Effector memory CD8-positive, alpha-beta T cell (primary cell): ENCODE measurements at regions not wholly inside any gene's neighbourhood (a gene's known extent, or its start where the extent isn't known, plus 50 kb on each side); places are given as distances from the start of the nearest gene placed in this dataset.

Source experiments
- ATAC-seq: fragments of 150-1000 bp; cut with Tn5 transposase; replicated peaks from 2 replicates; pipeline ENCODE4 v1.10.0; 2021; ENCODE audit warnings: mild to moderate bottlenecking, moderate library complexity
- DNase-seq, 3 experiments: peaks; one replicate each; pipeline ENCODE4 v3.0.0; 2021
- H3K27ac Mint-ChIP-seq, 2 donors: one replicate each; pipeline ENCODE4 v1.8.0; 2022; ENCODE audit warnings: mild to moderate bottlenecking in 2 of 2, mixed read lengths in 2 of 2, moderate library complexity in 2 of 2
- H3K27me3 Mint-ChIP-seq, 2 donors: one replicate each; pipeline ENCODE4 v1.8.0; 2022; ENCODE audit warnings: mixed read lengths in 2 of 2
- H3K36me3 Mint-ChIP-seq: one replicate; pipeline ENCODE4 v1.8.0; 2022; ENCODE audit warnings: mild to moderate bottlenecking, moderate library complexity, mixed read lengths; ENCODE audit not compliant: insufficient read depth
- H3K4me1 Mint-ChIP-seq, 2 donors: one replicate each; pipeline ENCODE4 v1.8.0; 2022; ENCODE audit warnings: low read depth in 2 of 2, mixed read lengths in 2 of 2
- H3K4me3 Mint-ChIP-seq, 2 donors: one replicate each; pipeline ENCODE4 v1.8.0; 2022; ENCODE audit warnings: mild to moderate bottlenecking in 2 of 2, mixed read lengths in 2 of 2, moderate library complexity in 2 of 2
- H3K9me3 Mint-ChIP-seq, 2 donors: one replicate each; pipeline ENCODE4 v1.8.0; 2022; ENCODE audit warnings: mixed read lengths in 2 of 2

DNA sequence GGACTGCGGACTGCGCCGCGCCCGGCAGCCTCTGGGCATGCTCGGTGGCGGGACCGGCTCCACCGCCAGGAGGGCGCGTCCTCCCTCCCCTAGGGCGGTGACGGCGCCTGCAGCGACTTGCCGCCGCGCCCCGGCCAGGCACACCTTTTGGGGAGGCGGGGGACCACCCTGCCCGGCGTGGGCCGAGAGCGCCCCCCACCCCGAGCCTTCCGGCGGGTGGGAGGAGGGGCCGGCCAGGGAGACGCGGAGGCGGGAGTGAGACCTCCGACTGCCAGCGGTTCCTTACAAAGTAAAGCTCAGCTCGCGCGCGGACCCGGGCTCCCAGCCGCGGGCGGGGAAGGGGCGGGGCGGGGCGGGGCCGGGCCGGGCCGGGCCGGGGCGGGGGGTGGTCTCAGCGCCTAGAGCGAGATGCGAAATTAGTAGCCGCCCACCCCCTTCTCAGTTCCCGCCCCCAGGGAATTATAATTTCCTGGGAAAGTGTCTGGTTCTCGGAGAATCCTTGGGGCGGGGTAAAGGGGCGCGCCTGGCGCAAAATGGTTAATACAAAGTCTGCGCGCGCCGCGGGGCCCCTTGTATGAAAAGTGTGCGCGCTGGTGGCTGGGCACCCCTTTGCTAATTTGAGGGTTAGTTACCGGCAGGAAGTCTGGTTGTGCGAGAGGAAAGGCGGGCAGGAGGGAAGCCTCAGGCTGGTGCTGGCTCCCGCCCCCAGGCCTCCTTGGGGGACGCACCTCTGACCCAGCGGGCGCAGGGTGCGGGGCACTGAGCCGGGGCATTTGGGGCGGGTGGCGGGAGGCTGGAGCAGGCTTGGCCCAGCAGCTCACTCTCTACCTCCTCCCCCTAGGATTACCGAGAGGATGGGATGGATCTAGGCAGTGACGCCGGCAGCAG lies 224.8 kb upstream of the IL12A start:
- Mint-ChIP-seq H3K27ac (no peak overlapping the region), H3K4me1 (peaks cover 5 to 6% of the 10 kb centered on the region in 2 donors), H3K9me3 (peaks cover 0 to 2% of the 10 kb centered on the region in 2 donors), H3K36me3 (no peaks in the 10 kb centered on the region), H3K27me3 (peaks cover 49 to 80% of the 10 kb centered on the region in 2 donors), H3K4me3 (peak overlapping the region; percentile 47 to 53)
- DNase-seq = no peak
- no peak for ATAC-seq

GRCh38 chr3:159764490-159765029 lies 224.1 kb upstream of the IL12A start:
- H3K9me3 Mint-ChIP-seq = peaks cover 0 to 2% of the 10 kb centered on the region in 2 donors
- H3K27me3 Mint-ChIP-seq = peaks cover 49 to 80% of the 10 kb centered on the region in 2 donors
- peaks cover 5 to 6% of the 10 kb centered on the region in 2 donors for H3K4me1 Mint-ChIP-seq
- no peak for DNase-seq
- H3K27ac Mint-ChIP-seq = no peak overlapping the region
- peak overlapping the region; percentile 47 to 53 for H3K4me3 Mint-ChIP-seq
- no peaks in the 10 kb centered on the region for H3K36me3 Mint-ChIP-seq
- no peak for ATAC-seq

DNA sequence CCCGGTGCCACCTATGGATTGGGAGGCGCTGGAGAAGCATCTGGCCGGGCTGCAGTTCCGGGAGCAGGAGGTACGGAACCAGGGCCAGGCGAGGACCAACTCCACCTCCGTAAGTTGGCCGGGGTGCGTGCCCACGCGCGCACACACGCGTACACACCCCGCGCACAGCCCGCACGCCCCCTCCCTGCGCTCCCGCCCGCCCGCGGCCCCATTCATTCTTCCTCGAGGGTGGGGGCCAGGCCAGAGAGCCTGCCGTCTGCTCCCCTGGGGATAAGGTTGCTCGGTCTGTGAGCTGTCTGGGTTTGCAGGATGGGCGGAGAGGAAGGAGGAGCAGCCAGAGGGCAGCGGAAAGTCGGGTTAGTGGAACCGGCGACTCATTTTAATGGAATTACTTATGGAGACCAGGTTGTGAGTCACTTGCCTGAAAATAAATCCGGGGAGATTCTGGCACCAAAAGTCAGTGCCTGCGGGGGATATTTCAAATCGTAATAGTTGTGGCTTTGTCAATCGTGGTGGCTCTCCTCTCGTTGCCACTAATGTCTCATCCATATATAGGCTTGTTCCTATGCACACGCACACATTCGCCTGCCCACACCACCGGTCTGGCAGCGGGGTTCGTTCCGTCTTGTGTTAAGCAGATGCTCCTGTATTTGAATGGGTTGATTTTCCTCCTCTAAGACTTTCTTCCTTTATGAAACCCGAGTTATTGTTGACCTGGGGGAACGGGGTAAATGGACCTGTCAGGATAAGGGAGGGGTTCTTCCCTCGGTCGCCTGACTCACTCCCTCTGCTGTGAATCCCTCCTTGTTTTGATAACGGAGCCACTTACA lies 223.4 kb upstream of the IL12A start:
- Mint-ChIP-seq H3K4me1 (peaks cover 5 to 6% of the 10 kb centered on the region in 2 donors), H3K36me3 (no peaks in the 10 kb centered on the region), H3K27me3 (peaks cover 49 to 80% of the 10 kb centered on the region in 2 donors), H3K4me3 (peak overlapping the region; percentile 44 to 47), H3K27ac (no peak overlapping the region), H3K9me3 (peaks cover 0 to 2% of the 10 kb centered on the region in 2 donors)
- no peak for DNase-seq
- no peak for ATAC-seq

DNA sequence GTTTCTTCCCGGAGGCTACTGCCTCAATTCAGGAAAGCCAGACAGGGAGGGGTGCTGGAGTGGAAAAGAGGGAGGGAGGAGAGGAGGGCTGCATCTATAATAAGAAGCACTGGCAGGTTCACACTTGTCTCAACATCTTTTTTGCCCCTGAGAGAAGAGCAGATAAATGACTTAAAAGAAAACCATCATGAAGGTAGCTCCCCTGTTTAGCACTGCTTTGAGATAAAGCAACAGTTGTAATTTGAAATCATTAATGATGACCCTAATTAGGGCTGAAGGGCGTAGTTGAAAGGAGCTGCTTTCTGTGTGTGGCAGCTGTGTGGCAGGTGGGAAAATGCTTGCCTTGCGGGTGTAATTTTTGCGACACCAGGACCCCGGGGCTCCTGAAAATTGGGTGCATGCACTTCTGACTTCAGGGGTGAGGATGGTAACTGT lies 222.8 kb upstream of the IL12A start:
- no peak for DNase-seq
- H3K27ac Mint-ChIP-seq = no peak overlapping the region

GRCh38 chr3:159766563-159767185 lies 222.0 kb upstream of the IL12A start:
- DNase-seq (no peak), ATAC-seq (no peak)
- no peaks in the 10 kb centered on the region for H3K36me3 Mint-ChIP-seq
- H3K9me3 Mint-ChIP-seq = no peaks in the 10 kb centered on the region
- peaks cover 5 to 6% of the 10 kb centered on the region in 2 donors for H3K4me1 Mint-ChIP-seq
- H3K27ac Mint-ChIP-seq = no peak overlapping the region
- H3K4me3 Mint-ChIP-seq = no peak overlapping the region
- H3K27me3 Mint-ChIP-seq = peaks cover 43 to 66% of the 10 kb centered on the region in 2 donors

More for the DNA sequence above, 222.8 kb upstream of the IL12A start:
- no peaks in the 10 kb centered on the region for H3K36me3 Mint-ChIP-seq
- ATAC-seq = no peak
- H3K4me1 Mint-ChIP-seq = peaks cover 5 to 6% of the 10 kb centered on the region in 2 donors
- peak overlapping the region; percentile 44 to 47 for H3K4me3 Mint-ChIP-seq
- H3K9me3 Mint-ChIP-seq = peaks cover 0 to under 1% of the 10 kb centered on the region in 2 donors
- peaks cover 46 to 74% of the 10 kb centered on the region in 2 donors for H3K27me3 Mint-ChIP-seq

- ATAC-seq = no peak
- H3K4me3 Mint-ChIP-seq = no peak overlapping the region
- H3K9me3 Mint-ChIP-seq = no peaks in the 10 kb centered on the region
- peaks cover 35 to 44% of the 10 kb centered on the region in 2 donors for H3K27me3 Mint-ChIP-seq
- no peaks in the 10 kb centered on the region for H3K36me3 Mint-ChIP-seq
- no peak for DNase-seq
- no peaks in the 10 kb centered on the region for H3K4me1 Mint-ChIP-seq
- H3K27ac Mint-ChIP-seq = no peak overlapping the region
These were observed 217.6 kb upstream of the IL12A start for GRCh38 chr3:159770998-159771397.

GRCh38 chr3:159771865-159772611 lies 216.6 kb upstream of the IL12A start:
- no peak for DNase-seq
- Mint-ChIP-seq H3K4me1 (no peaks in the 10 kb centered on the region), H3K27ac (no peak overlapping the region), H3K27me3 (peaks cover 35 to 44% of the 10 kb centered on the region in 2 donors), H3K9me3 (no peaks in the 10 kb centered on the region), H3K4me3 (no peak overlapping the region), H3K36me3 (no peaks in the 10 kb centered on the region)
- no peak for ATAC-seq

DNA sequence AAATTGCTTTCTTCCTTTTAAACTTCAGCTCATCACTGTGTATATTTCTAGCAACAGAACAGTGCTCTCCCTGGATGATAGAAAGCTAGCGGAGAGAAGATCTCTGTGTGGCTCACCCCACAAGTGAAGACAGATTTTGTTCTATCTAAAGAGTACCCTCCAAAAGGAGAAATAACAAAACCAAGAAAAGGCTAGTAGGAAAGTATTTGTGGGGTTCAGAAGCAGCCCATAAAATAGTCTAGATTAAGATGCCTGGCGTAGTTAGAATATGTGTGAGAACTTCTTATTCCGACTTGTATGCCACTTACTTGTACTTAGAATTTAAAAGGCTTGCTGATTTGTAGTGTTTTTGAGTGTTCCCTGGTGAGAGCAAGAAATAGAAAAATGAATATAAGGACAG lies 214.9 kb upstream of the IL12A start:
- Mint-ChIP-seq H3K9me3 (no peaks in the 10 kb centered on the region), H3K27ac (no peak overlapping the region), H3K4me1 (no peaks in the 10 kb centered on the region), H3K36me3 (no peaks in the 10 kb centered on the region), H3K27me3 (peaks cover 28% of the 10 kb centered on the region in 2 donors), H3K4me3 (no peak overlapping the region)
- no peak for DNase-seq
- ATAC-seq = no peak

- H3K27me3 Mint-ChIP-seq = peaks cover 28 to 35% of the 10 kb centered on the region in 2 donors
- H3K4me1 Mint-ChIP-seq = no peaks in the 10 kb centered on the region
- no peak for DNase-seq
These were observed 213.2 kb upstream of the IL12A start for GRCh38 chr3:159775372-159775961.

DNA sequence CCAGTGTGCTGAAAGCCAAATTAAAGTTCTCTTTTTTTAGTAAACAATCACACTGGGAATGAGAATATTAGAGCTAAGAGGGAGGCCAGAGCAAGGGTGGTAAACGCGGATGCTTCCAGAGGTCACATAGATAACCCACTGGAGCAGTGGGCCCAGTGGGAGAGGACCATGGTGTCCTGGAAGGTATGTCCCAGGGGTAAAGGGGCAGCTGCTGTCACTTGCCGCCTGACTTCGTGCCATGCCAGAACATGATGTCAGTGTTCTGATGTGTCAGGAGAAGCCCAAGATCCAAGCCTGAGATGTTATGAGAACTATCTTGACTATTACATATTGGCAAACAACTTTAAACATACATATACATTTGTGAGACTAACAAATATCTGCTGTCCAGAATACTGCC lies 211.9 kb upstream of the IL12A start:
- H3K27ac Mint-ChIP-seq = no peak overlapping the region
- ATAC-seq (no peak), DNase-seq (no peak)
- peaks cover 28 to 35% of the 10 kb centered on the region in 2 donors for H3K27me3 Mint-ChIP-seq
- H3K9me3 Mint-ChIP-seq = no peaks in the 10 kb centered on the region
- no peak overlapping the region for H3K4me3 Mint-ChIP-seq
- no peaks in the 10 kb centered on the region for H3K4me1 Mint-ChIP-seq
- no peaks in the 10 kb centered on the region for H3K36me3 Mint-ChIP-seq

More at GRCh38 chr3:159775372-159775961, 213.2 kb upstream of the IL12A start:
- Mint-ChIP-seq H3K9me3 (no peaks in the 10 kb centered on the region), H3K36me3 (no peaks in the 10 kb centered on the region), H3K27ac (no peak overlapping the region), H3K4me3 (no peak overlapping the region)
- ATAC-seq = no peak

- ATAC-seq = no peak
- Mint-ChIP-seq H3K4me3 (no peak overlapping the region), H3K27me3 (peaks cover 25 to 38% of the 10 kb centered on the region in 2 donors), H3K9me3 (no peaks in the 10 kb centered on the region), H3K4me1 (no peaks in the 10 kb centered on the region), H3K36me3 (no peaks in the 10 kb centered on the region), H3K27ac (no peak overlapping the region)
- no peak for DNase-seq
These were observed 208.8 kb upstream of the IL12A start for GRCh38 chr3:159779883-159780282.

DNA sequence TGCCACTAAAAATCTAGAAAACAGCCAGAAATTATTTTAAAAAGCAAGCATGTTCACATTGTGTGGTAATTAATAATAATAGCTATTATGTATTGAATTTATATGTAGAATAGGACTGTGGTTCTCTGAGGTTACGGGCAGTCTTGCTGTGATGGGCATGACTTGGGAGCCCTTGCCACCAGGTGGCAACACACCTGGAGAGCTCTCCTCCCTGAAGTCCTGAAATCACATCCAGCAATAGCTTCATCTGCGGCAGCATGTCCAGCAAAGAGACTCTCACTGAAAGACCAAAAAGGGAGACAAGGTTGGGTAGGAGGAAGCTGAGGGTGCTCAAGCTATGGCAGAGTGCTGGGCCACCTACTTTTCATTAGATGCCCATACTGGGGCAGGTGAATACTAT lies 206.8 kb upstream of the IL12A start:
- Mint-ChIP-seq H3K27ac (no peak overlapping the region), H3K36me3 (no peaks in the 10 kb centered on the region), H3K4me1 (no peaks in the 10 kb centered on the region), H3K4me3 (no peak overlapping the region), H3K9me3 (no peaks in the 10 kb centered on the region), H3K27me3 (peaks cover 15 to 18% of the 10 kb centered on the region in 2 donors)
- ATAC-seq = no peak
- DNase-seq = no peak
